ENCODE measurements at regions not wholly inside any gene's neighbourhood (a gene's known extent, or its start where the extent isn't known, plus 50 kb on each side); places are given as distances from the start of the nearest gene placed in this dataset.

- H2AFZ ChIP-seq (ENCODE audit: low read length), result no peak overlapping the region
- H3K27ac ChIP-seq (ENCODE audit: low read length), result no peak overlapping the region
- H3F3A ChIP-seq (ENCODE audit: low read length, unreplicated experiment), result no peaks in the 10 kb centered on the region
- H3K9me2 ChIP-seq (replicated peaks; ENCODE audit: low read length), result no peaks in the 10 kb centered on the region
- peaks cover 20% of the 10 kb centered on the region for H3K4me1 ChIP-seq (ENCODE audit: insufficient read depth, low read length)
- no peaks in the 10 kb centered on the region for H4K20me1 ChIP-seq (ENCODE audit: low read length)
- no peak for TF ChIP-seq EZH2phosphoT487 (IDR thresholded peaks at IDR 0.05; ENCODE audit: borderline replicate concordance, low read length)
- no peak for TF ChIP-seq CTCF (conservative IDR thresholded peaks at IDR 0.05; ENCODE audit: low read depth, low read length)
- no peak for TF ChIP-seq EZH2 (IDR thresholded peaks at IDR 0.05; ENCODE audit: low read length, unreplicated experiment)
- H3K9me3 ChIP-seq (ENCODE audit: low read length), result no peaks in the 10 kb centered on the region
- ChIA-PET CTCF (no interaction called here), POLR2A (ENCODE audit: unreplicated experiment) (no interaction called here)
- H3K4me2 ChIP-seq (ENCODE audit: low read length), result no peak overlapping the region
- no peaks in the 10 kb centered on the region for H3K27me3 ChIP-seq (ENCODE audit: low read length)
- no peak overlapping the region for H3K9ac ChIP-seq (ENCODE audit: low read length)
- no TSS peak for BruUV-seq (replicated peaks)
- intact Hi-C loops (cut with micrococcal nuclease), result loop anchor here (5.0 to 10.0 kb wide), 5 partner anchors 56 to 223 kb away; no protein-coding TSS in a partner anchor
- no peak overlapping the region for H3K4me3 ChIP-seq (ENCODE audit: low read length)
- ATAC-seq (no peak), DNase-seq (no peak)
- H3K79me2 ChIP-seq (ENCODE audit: low read length), result peaks cover 17% of the 10 kb centered on the region
- no peaks in the 10 kb centered on the region for H3K36me3 ChIP-seq (ENCODE audit: low read depth, low read length)
Observed at GRCh38 chr1:42038261-42038660, 114.9 kb upstream of the GUCA2B start.

- Histone ChIP-seq H3F3A (ENCODE audit: low read length, unreplicated experiment) (no peaks in the 10 kb centered on the region), H2AFZ (ENCODE audit: low read length) (no peak overlapping the region), H3K4me2 (ENCODE audit: low read length) (no peak overlapping the region), H3K27me3 (ENCODE audit: low read length) (no peaks in the 10 kb centered on the region), H3K4me3 (ENCODE audit: low read length) (no peak overlapping the region), H3K27ac (ENCODE audit: low read length) (no peak overlapping the region), H4K20me1 (ENCODE audit: low read length) (no peaks in the 10 kb centered on the region), H3K9ac (ENCODE audit: low read length) (no peak overlapping the region), H3K9me3 (ENCODE audit: low read length) (no peaks in the 10 kb centered on the region), H3K9me2 (replicated peaks; ENCODE audit: low read length) (no peaks in the 10 kb centered on the region), H3K4me1 (ENCODE audit: insufficient read depth, low read length) (peaks cover 20% of the 10 kb centered on the region), H3K79me2 (ENCODE audit: low read length) (peaks cover 24% of the 10 kb centered on the region), H3K36me3 (ENCODE audit: low read depth, low read length) (no peaks in the 10 kb centered on the region)
- ChIA-PET POLR2A (ENCODE audit: unreplicated experiment) (no interaction called here), CTCF (no interaction called here)
- DNase-seq (no peak), ATAC-seq (no peak)
- no TSS peak for BruUV-seq (replicated peaks)
- TF ChIP-seq EZH2phosphoT487 (IDR thresholded peaks at IDR 0.05; ENCODE audit: borderline replicate concordance, low read length) (no peak), CTCF (conservative IDR thresholded peaks at IDR 0.05; ENCODE audit: low read depth, low read length) (no peak), EZH2 (IDR thresholded peaks at IDR 0.05; ENCODE audit: low read length, unreplicated experiment) (no peak)
- intact Hi-C loops (cut with micrococcal nuclease), result loop anchor here (5.0 to 10.0 kb wide), 5 partner anchors 55 to 223 kb away; no protein-coding TSS in a partner anchor
Observed at GRCh38 chr1:42037586-42037985, 115.6 kb upstream of the GUCA2B start.

DNA sequence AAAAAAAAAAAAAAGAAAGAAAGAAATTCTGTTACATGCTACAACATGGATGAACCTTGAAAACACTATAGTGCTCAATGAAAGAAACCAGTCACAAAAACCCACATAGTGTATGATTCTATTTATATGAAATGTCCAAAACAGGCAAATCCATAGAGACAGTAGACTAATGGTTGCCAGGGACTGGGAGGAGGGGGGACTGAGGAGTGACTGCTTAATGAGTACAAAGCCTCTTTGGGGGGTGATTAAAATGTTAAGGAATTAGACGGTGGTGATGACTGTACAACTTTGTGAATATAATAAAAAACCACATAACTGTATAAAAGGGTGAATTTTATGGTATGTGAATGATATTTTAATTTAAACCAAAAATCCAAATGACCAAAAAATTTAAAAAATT, 116.0 kb upstream of the GUCA2B start:
- Histone ChIP-seq H3K4me2 (ENCODE audit: low read length) (no peak overlapping the region), H3K9me2 (replicated peaks; ENCODE audit: low read length) (no peaks in the 10 kb centered on the region), H3K4me1 (ENCODE audit: insufficient read depth, low read length) (peaks cover 20% of the 10 kb centered on the region), H3K27me3 (ENCODE audit: low read length) (no peaks in the 10 kb centered on the region), H3K27ac (ENCODE audit: low read length) (no peak overlapping the region), H4K20me1 (ENCODE audit: low read length) (no peaks in the 10 kb centered on the region), H3K79me2 (ENCODE audit: low read length) (peaks cover 28% of the 10 kb centered on the region), H3K9ac (ENCODE audit: low read length) (no peak overlapping the region), H3K36me3 (ENCODE audit: low read depth, low read length) (no peaks in the 10 kb centered on the region), H3K4me3 (ENCODE audit: low read length) (no peak overlapping the region), H2AFZ (ENCODE audit: low read length) (no peak overlapping the region), H3K9me3 (ENCODE audit: low read length) (no peaks in the 10 kb centered on the region), H3F3A (ENCODE audit: low read length, unreplicated experiment) (no peaks in the 10 kb centered on the region)
- ChIA-PET POLR2A (ENCODE audit: unreplicated experiment) (no interaction called here), CTCF (no interaction called here)
- intact Hi-C loops (cut with micrococcal nuclease), result loop anchor here (5.0 to 10.0 kb wide), 5 partner anchors 55 to 222 kb away; no protein-coding TSS in a partner anchor
- DNase-seq (no peak), ATAC-seq (no peak)
- no TSS peak for BruUV-seq (replicated peaks)
- TF ChIP-seq EZH2 (IDR thresholded peaks at IDR 0.05; ENCODE audit: low read length, unreplicated experiment) (no peak), CTCF (conservative IDR thresholded peaks at IDR 0.05; ENCODE audit: low read depth, low read length) (no peak), EZH2phosphoT487 (IDR thresholded peaks at IDR 0.05; ENCODE audit: borderline replicate concordance, low read length) (no peak)
